ENCODE measurements at regions not wholly inside any gene's neighbourhood (a gene's known extent, or its start where the extent isn't known, plus 50 kb on each side); places are given as distances from the start of the nearest gene placed in this dataset.

GRCh38 chr16:35193956-35194355, 1734.5 kb downstream of the TP53TG3F start:
- H3K4me2 ChIP-seq (ENCODE audit: control insufficient read depth, extremely low read depth, insufficient read depth, low read depth, low read length): no peak overlapping the region
- dilution Hi-C loops (cut with MboI; ENCODE audit: extremely low pct_ligation_motif_present, low sequenced_read_pairs): no loop called here
- TF ChIP-seq EZH2 (IDR thresholded peaks at IDR 0.05; ENCODE audit: low read length) (no peak), CTCF (optimal IDR thresholded peaks at IDR 0.05 in 1 of 3, IDR thresholded peaks at IDR 0.05 in 1 of 3, conservative IDR thresholded peaks at IDR 0.05 in 1 of 3; ENCODE audit: extremely low read depth in 1 of 3, insufficient read depth in 2 of 3, low read length in 3 of 3) (no peak)
- no peaks in the 10 kb centered on the region for H3K79me2 ChIP-seq (ENCODE audit: control insufficient read depth, insufficient read depth, low read length)
- FAIRE-seq (no peak), DNase-seq (ENCODE audit: low read depth, low spot score) (no peak)
- H3K9me1 ChIP-seq (ENCODE audit: control insufficient read depth, extremely low read depth, insufficient read depth, low read length): no peaks in the 10 kb centered on the region
- H3K4me3 ChIP-seq (ENCODE audit: control insufficient read depth in 2 of 3, extremely low read depth in 1 of 3, insufficient read depth in 2 of 3, low read depth in 1 of 3, low read length in 3 of 3): no peak overlapping the region
- no peaks in the 10 kb centered on the region for H4K20me1 ChIP-seq (ENCODE audit: control insufficient read depth, extremely low read depth, insufficient read depth, low read length)
- no peaks in the 10 kb centered on the region for H3K9me3 ChIP-seq (ENCODE audit: control insufficient read depth, low read depth, low read length)
- no peak overlapping the region for H2AFZ ChIP-seq (ENCODE audit: control insufficient read depth, low read length)
- no peaks in the 10 kb centered on the region for H3K4me1 ChIP-seq (ENCODE audit: control insufficient read depth, extremely low read depth, insufficient read depth, low read length)
- H3K36me3 ChIP-seq (ENCODE audit: control insufficient read depth in 2 of 2, extremely low read depth in 1 of 2, insufficient read depth in 2 of 2, low read length in 2 of 2): no peaks in the 10 kb centered on the region
- H3K27ac ChIP-seq (ENCODE audit: control insufficient read depth, insufficient read depth, low read length): no peak overlapping the region
- H3K27me3 ChIP-seq (ENCODE audit: control insufficient read depth, extremely low read depth, insufficient read depth, low read length): no peaks in the 10 kb centered on the region
- no peak overlapping the region for H3K9ac ChIP-seq (ENCODE audit: control insufficient read depth, extremely low read depth, insufficient read depth, low read length)

- Histone ChIP-seq H3K9ac (ENCODE audit: control insufficient read depth, extremely low read depth, insufficient read depth, low read length) (no peak overlapping the region), H3K4me1 (ENCODE audit: control insufficient read depth, extremely low read depth, insufficient read depth, low read length) (no peaks in the 10 kb centered on the region), H3K4me2 (ENCODE audit: control insufficient read depth, extremely low read depth, insufficient read depth, low read depth, low read length) (no peak overlapping the region), H3K79me2 (ENCODE audit: control insufficient read depth, insufficient read depth, low read length) (no peaks in the 10 kb centered on the region), H2AFZ (ENCODE audit: control insufficient read depth, low read length) (no peak overlapping the region), H3K27ac (ENCODE audit: control insufficient read depth, insufficient read depth, low read length) (no peak overlapping the region), H3K36me3 (ENCODE audit: control insufficient read depth in 2 of 2, extremely low read depth in 1 of 2, insufficient read depth in 2 of 2, low read length in 2 of 2) (no peaks in the 10 kb centered on the region), H3K4me3 (ENCODE audit: control insufficient read depth in 2 of 3, extremely low read depth in 1 of 3, insufficient read depth in 2 of 3, low read depth in 1 of 3, low read length in 3 of 3) (no peak overlapping the region), H3K9me3 (ENCODE audit: control insufficient read depth, low read depth, low read length) (no peaks in the 10 kb centered on the region), H3K27me3 (ENCODE audit: control insufficient read depth, extremely low read depth, insufficient read depth, low read length) (no peaks in the 10 kb centered on the region), H4K20me1 (ENCODE audit: control insufficient read depth, extremely low read depth, insufficient read depth, low read length) (no peaks in the 10 kb centered on the region), H3K9me1 (ENCODE audit: control insufficient read depth, extremely low read depth, insufficient read depth, low read length) (no peaks in the 10 kb centered on the region)
- DNase-seq (ENCODE audit: low read depth, low spot score) (no peak), FAIRE-seq (no peak)
- TF ChIP-seq CTCF (optimal IDR thresholded peaks at IDR 0.05 in 1 of 3, IDR thresholded peaks at IDR 0.05 in 1 of 3, conservative IDR thresholded peaks at IDR 0.05 in 1 of 3; ENCODE audit: extremely low read depth in 1 of 3, insufficient read depth in 2 of 3, low read length in 3 of 3) (no peak), EZH2 (IDR thresholded peaks at IDR 0.05; ENCODE audit: low read length) (no peak)
- dilution Hi-C loops (cut with MboI; ENCODE audit: extremely low pct_ligation_motif_present, low sequenced_read_pairs): no loop called here
Measured at GRCh38 chr16:35194681-35195080, 1735.3 kb downstream of the TP53TG3F start.

All from keratinocyte (primary cell).